ENCODE measurements at regions not wholly inside any gene's neighbourhood (a gene's known extent, or its start where the extent isn't known, plus 50 kb on each side); places are given as distances from the start of the nearest gene placed in this dataset.

- TF ChIP-seq POLR2A (IDR thresholded peaks at IDR 0.05): no peak
- TF ChIP-seq EP300 (IDR thresholded peaks at IDR 0.05; ENCODE audit: low read depth): no peak
- no peak for TF ChIP-seq CTCF (IDR thresholded peaks at IDR 0.05)
- no peak for TF ChIP-seq POLR2AphosphoS5 (IDR thresholded peaks at IDR 0.05)
- no peak overlapping the region for H3K4me3 ChIP-seq
- intact Hi-C loops (cut with DNase I; ENCODE audit: low total_unique reads) (no loop called here), in situ Hi-C loops (cut with MboI; ENCODE audit: low pct_ligation_motif_present in 1 of 4, low pct_unique_long_range_greater_than_20kb in 1 of 4, low sequenced_read_pairs in 3 of 4) (no loop called here)
- no peaks in the 10 kb centered on the region for H3K36me3 ChIP-seq
- no peaks in the 10 kb centered on the region for H3K27me3 ChIP-seq
- peaks cover 7 to 9% of the 10 kb centered on the region in 2 donors for H3K9me3 ChIP-seq
- 71 to 79% methylated on average over 4 to 10 of the region's 10 CpGs for WGBS, 2 donors (ENCODE audit: low coverage in 1 of 2)
- no peaks in the 10 kb centered on the region for H3K4me1 ChIP-seq
- no peak overlapping the region for H3K27ac ChIP-seq
- no peak for DNase-seq
Measured at GRCh38 chr10:47158116-47159071, 141.6 kb upstream of the GDF10 start.

DNA sequence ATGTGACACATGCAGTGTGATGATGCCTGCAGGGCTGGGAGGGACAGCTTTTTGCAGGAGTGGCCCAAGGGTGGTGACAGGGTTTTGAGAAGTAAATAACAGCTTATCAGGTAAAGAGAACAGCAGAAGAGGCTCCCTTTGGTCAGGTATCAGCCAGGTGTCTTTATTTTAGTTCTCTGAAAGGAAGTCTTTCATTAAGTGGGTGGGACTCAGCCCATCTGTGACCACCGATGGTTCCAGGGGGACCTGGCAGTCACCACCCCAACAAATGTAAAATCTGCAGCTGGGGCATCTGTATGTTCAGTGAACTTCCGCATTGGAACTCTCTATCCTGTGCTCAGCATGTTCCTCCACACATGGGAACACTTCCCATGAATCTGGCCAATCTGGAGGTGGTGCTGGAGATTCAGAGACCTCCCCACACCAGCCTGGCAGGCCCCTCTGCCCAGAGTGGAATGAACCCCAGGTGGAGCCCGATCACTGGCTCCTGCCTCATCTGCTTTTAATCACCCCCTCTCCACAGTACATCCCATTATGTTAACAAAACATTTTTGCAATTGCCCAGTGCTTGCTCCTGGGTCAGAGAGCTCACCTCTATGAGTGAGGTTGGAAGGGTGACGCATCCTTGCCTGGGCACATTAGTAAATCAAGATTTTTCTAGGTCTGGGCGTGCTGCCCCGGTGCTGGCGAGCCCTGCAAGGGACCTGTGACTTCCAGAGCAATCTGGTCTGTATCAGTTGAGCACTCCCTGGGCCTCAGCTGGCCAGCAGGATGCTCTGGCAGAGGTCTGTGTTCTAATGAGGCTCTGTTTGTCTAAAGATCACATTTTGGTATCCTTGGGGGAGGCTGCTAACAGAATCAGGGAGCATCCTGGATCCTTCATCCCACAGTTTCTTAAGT lies 140.4 kb upstream of the GDF10 start:
- WGBS, 2 donors (ENCODE audit: low coverage in 1 of 2): 71 to 80% methylated on average over 1 to 7 of the region's 7 CpGs
- no peak overlapping the region for H3K27ac ChIP-seq
- H3K4me1 ChIP-seq: no peaks in the 10 kb centered on the region

DNA sequence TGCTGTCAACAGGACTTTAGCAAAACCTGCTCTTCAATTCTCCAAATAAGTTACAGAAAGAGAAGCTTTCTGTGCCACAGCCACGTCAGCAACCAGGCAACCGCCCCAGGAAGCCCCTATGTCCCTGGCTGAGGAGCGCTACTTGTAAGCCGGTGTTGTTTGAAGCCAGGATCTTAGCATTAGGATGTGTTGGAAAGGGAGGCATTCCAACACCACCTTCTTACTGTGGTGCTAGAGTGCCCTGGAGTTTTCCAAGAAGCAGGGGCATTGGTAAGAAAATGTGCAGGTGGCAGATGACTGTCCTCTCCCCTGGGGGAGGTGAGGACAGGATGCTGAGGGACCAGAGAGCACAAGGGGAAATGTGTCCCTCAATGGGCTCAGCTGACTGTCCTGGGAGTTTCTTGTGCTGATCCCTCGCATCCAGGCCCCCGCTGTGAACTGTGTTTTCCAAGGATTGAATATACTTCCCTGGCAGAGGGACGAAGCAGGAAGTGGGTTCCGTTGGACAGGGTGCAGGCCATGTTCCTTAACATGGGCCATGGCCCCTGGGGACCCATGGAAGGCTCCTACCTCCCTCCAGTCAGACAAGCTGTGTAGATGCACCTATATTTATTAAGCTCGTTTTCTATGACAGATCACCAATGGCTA lies 139.6 kb upstream of the GDF10 start:
- Histone ChIP-seq H3K27ac (no peak overlapping the region), H3K27me3 (no peaks in the 10 kb centered on the region), H3K9me3 (no peaks in the 10 kb centered on the region), H3K36me3 (no peaks in the 10 kb centered on the region), H3K4me3 (no peak overlapping the region), H3K4me1 (peaks cover 0 to 5% (median 3%) of the 10 kb centered on the region in 4 donors)
- no peak for DNase-seq
- intact Hi-C loops (cut with DNase I; ENCODE audit: low total_unique reads) (no loop called here), in situ Hi-C loops (cut with MboI; ENCODE audit: low pct_ligation_motif_present in 1 of 4, low pct_unique_long_range_greater_than_20kb in 1 of 4, low sequenced_read_pairs in 3 of 4) (no loop called here)
- WGBS, 2 donors (ENCODE audit: low coverage in 1 of 2): 74% methylated on average over 9 of the region's 9 CpGs; no CpG with 5 or more reads in 1 of the 2 donors
- TF ChIP-seq POLR2A (IDR thresholded peaks at IDR 0.05) (no peak), EP300 (IDR thresholded peaks at IDR 0.05; ENCODE audit: low read depth) (no peak), POLR2AphosphoS5 (IDR thresholded peaks at IDR 0.05) (no peak), CTCF (IDR thresholded peaks at IDR 0.05) (no peak)

More for the DNA sequence above, 140.4 kb upstream of the GDF10 start:
- no peak for TF ChIP-seq EP300 (IDR thresholded peaks at IDR 0.05; ENCODE audit: low read depth)
- no peak for TF ChIP-seq POLR2AphosphoS5 (IDR thresholded peaks at IDR 0.05)
- no peak for TF ChIP-seq CTCF (IDR thresholded peaks at IDR 0.05)
- H3K36me3 ChIP-seq: no peaks in the 10 kb centered on the region
- peaks cover 5 to 6% of the 10 kb centered on the region in 2 donors for H3K9me3 ChIP-seq
- no peak for DNase-seq
- H3K4me3 ChIP-seq: no peak overlapping the region
- in situ Hi-C loops (cut with MboI; ENCODE audit: low pct_ligation_motif_present in 1 of 4, low pct_unique_long_range_greater_than_20kb in 1 of 4, low sequenced_read_pairs in 3 of 4) (no loop called here), intact Hi-C loops (cut with DNase I; ENCODE audit: low total_unique reads) (no loop called here)
- no peaks in the 10 kb centered on the region for H3K27me3 ChIP-seq
